Activated T-cell treated with anti-CD3 and anti-CD28 coated beads, Interleukin-2, amount 50 U/mL, for 72 hours (primary cell): ENCODE measurements at regions not wholly inside any gene's neighbourhood (a gene's known extent, or its start where the extent isn't known, plus 50 kb on each side); places are given as distances from the start of the nearest gene placed in this dataset.

Experiments used
- ATAC-seq, 2 donors: fragments of 150-1000 bp; cut with Tn5 transposase; replicated peaks in 1 of 2; 2 replicates each; pipeline ENCODE4 v1.10.0; 2021; ENCODE audit warnings: moderate library complexity in 2 of 2, mild to moderate bottlenecking in 1 of 2
- DNase-seq, 2 donors: peaks; one replicate each; pipeline ENCODE4 v3.0.0; 2021 to 2022; ENCODE audit warnings: mixed read lengths in 1 of 2
- H3K27ac Mint-ChIP-seq: one replicate; pipeline ENCODE4 v1.8.0; 2022; ENCODE audit warnings: mild to moderate bottlenecking, moderate library complexity, mixed read lengths
- H3K27me3 Mint-ChIP-seq: one replicate; pipeline ENCODE4 v1.8.0; 2022; ENCODE audit warnings: low read depth, mixed read lengths
- H3K36me3 Mint-ChIP-seq, 2 donors: one replicate each; pipeline ENCODE4 v1.8.0; 2022; ENCODE audit warnings: mixed read lengths in 2 of 2, mild to moderate bottlenecking in 1 of 2; ENCODE audit not compliant: insufficient read depth in 2 of 2
- H3K4me1 Mint-ChIP-seq: one replicate; pipeline ENCODE4 v1.8.0; 2022; ENCODE audit warnings: low read depth, mixed read lengths
- H3K4me3 Mint-ChIP-seq, 2 donors: one replicate each; pipeline ENCODE4 v1.8.0; 2022; ENCODE audit warnings: mild to moderate bottlenecking in 2 of 2, mixed read lengths in 2 of 2, moderate library complexity in 2 of 2
- H3K9me3 Mint-ChIP-seq, 2 donors: one replicate each; pipeline ENCODE4 v1.8.0; 2022; ENCODE audit warnings: mixed read lengths in 2 of 2

- Mint-ChIP-seq H3K27ac (peak overlapping the region; percentile 97), H3K27me3 (no peaks in the 10 kb centered on the region), H3K36me3 (peaks cover 4 to 7% of the 10 kb centered on the region in 2 donors), H3K4me3 (peak overlapping the region; percentile 87 to 98), H3K4me1 (peaks cover 86% of the 10 kb centered on the region), H3K9me3 (no peaks in the 10 kb centered on the region)
- DNase-seq, result no peak
- no peak for ATAC-seq
Observed at GRCh38 chr11:128301756-128302155, 285.6 kb downstream of the ETS1 start.

DNA sequence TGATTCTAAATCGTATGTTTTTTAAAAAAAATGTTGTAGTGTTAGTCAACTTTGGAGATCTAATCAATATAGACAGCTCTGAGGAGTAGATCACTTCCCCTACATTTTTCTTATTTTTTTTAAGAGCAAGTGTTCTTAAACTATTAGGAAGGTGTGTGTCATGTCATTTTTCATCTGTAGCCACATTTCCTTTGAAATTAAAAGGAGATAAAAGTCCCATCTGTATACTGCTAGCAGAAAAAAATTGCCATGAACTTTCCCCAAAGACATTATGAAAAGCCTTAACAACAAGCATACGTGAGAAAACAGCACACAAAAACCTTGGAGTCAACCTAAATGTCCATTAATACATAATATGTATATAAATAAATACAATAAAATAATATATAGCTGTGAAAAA is 286.6 kb downstream of the ETS1 start:
- peaks cover 1 to 6% of the 10 kb centered on the region in 2 donors for H3K36me3 Mint-ChIP-seq
- no peaks in the 10 kb centered on the region for H3K9me3 Mint-ChIP-seq
- peak overlapping the region; percentile 94 for H3K27ac Mint-ChIP-seq
- peaks cover 88% of the 10 kb centered on the region for H3K4me1 Mint-ChIP-seq
- DNase-seq, result no peak
- no peak for ATAC-seq
- no peaks in the 10 kb centered on the region for H3K27me3 Mint-ChIP-seq
- peak overlapping the region; percentile 65 to 85 for H3K4me3 Mint-ChIP-seq

- Mint-ChIP-seq H3K27me3 (no peaks in the 10 kb centered on the region), H3K4me3 (peak overlapping the region; percentile 74 to 82), H3K27ac (peak overlapping the region; percentile 94), H3K4me1 (peaks cover 88% of the 10 kb centered on the region), H3K36me3 (peaks cover 13 to 14% of the 10 kb centered on the region in 2 donors), H3K9me3 (peaks cover 3% of the 10 kb centered on the region in 2 donors)
- peak; percentile 3 to 10 for ATAC-seq
- peak in 1 of 2 donors; percentile 35 for DNase-seq
Observed at GRCh38 chr11:128299132-128299726, 288.1 kb downstream of the ETS1 start.

GRCh38 chr11:128298271-128298670 is 289.1 kb downstream of the ETS1 start:
- ATAC-seq (no peak), DNase-seq (no peak)
- H3K9me3 Mint-ChIP-seq, result peaks cover 3% of the 10 kb centered on the region in 2 donors
- H3K4me1 Mint-ChIP-seq, result peaks cover 88% of the 10 kb centered on the region
- no peaks in the 10 kb centered on the region for H3K27me3 Mint-ChIP-seq
- H3K4me3 Mint-ChIP-seq, result peak overlapping the region; percentile 74 to 82
- H3K36me3 Mint-ChIP-seq, result peaks cover 15 to 17% of the 10 kb centered on the region in 2 donors
- H3K27ac Mint-ChIP-seq, result peak overlapping the region; percentile 94

DNA sequence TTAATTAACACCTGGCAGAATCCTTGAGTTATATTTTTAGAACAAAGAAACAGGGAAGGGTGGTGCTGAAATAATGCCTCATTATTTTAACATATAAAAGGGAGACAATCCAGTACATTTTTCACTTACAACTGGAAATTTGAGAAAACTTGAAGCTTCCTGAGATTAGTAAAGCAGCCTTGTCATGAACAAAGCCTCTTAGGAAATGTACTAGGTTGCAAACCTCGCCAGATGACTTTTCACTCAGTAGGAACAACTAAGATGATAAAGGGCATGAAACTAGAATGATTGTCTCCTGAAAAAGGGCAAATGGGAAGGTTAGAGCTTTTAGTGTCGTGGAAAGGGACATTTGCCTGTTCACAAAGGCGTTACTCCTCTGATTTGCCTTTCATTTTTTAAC is 289.6 kb downstream of the ETS1 start:
- peaks cover 3% of the 10 kb centered on the region in 2 donors for H3K9me3 Mint-ChIP-seq
- no peak for DNase-seq
- no peak for ATAC-seq
- H3K27ac Mint-ChIP-seq, result peak overlapping the region; percentile 94
- H3K4me1 Mint-ChIP-seq, result peaks cover 88% of the 10 kb centered on the region
- peak overlapping the region; percentile 74 to 82 for H3K4me3 Mint-ChIP-seq
- H3K36me3 Mint-ChIP-seq, result peaks cover 13 to 19% of the 10 kb centered on the region in 2 donors
- H3K27me3 Mint-ChIP-seq, result no peaks in the 10 kb centered on the region

GRCh38 chr11:128297091-128297651 is 290.2 kb downstream of the ETS1 start:
- Mint-ChIP-seq H3K27ac (peak overlapping the region; percentile 94), H3K4me1 (peaks cover 91% of the 10 kb centered on the region), H3K4me3 (peak overlapping the region; percentile 74 to 82), H3K27me3 (no peaks in the 10 kb centered on the region), H3K9me3 (peaks cover 3% of the 10 kb centered on the region in 2 donors), H3K36me3 (peaks cover 9 to 19% of the 10 kb centered on the region in 2 donors)
- DNase-seq (peak in 1 of 2 donors; percentile 28), ATAC-seq (peak; percentile 23 to 25)

- Mint-ChIP-seq H3K27ac (peak overlapping the region; percentile 54), H3K36me3 (peaks cover 9 to 18% of the 10 kb centered on the region in 2 donors), H3K4me3 (peak overlapping the region; percentile 25 to 43), H3K4me1 (peaks cover 97% of the 10 kb centered on the region), H3K27me3 (no peaks in the 10 kb centered on the region), H3K9me3 (peaks cover 3% of the 10 kb centered on the region in 2 donors)
- ATAC-seq, result no peak
- no peak for DNase-seq
Observed at GRCh38 chr11:128294671-128295050, 292.7 kb downstream of the ETS1 start.

DNA sequence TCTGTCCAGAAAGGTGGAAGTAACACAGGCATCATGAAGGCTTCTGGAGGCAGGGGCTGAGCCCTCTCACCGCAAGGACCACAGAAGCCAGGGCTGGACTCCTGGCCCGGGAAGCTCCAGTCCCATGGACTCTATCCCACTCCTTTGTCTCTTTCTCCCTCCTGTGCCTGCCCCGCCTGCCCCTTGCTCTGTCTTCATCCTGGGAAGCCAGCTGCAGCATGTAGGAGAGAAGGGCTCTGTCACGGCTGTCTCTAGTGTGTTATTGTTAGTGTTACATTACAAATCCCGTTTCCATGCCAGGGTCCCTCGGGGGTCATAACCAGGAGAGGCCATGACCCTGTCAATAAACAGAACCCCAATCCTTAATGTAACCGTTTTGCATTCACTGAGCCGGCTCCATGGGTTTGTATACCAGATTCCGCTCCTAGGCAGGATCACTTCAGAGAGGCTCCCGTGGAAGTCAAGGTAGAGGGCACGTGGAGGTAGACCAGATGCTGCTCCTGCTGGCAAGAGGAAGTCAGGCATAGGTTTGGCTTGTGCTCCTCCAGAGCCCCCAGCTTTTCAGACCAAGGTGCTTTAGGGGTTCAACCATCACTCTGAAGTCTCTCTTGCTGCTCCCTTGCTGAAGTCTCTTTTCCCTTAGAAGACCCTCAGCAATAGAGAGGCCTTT is 293.2 kb downstream of the ETS1 start:
- H3K9me3 Mint-ChIP-seq, result peaks cover 3% of the 10 kb centered on the region in 2 donors
- peaks cover 9 to 18% of the 10 kb centered on the region in 2 donors for H3K36me3 Mint-ChIP-seq
- no peaks in the 10 kb centered on the region for H3K27me3 Mint-ChIP-seq
- peak; percentile 31 to 33 for DNase-seq
- ATAC-seq, result no peak
- H3K4me1 Mint-ChIP-seq, result peaks cover 97% of the 10 kb centered on the region
- H3K27ac Mint-ChIP-seq, result peak overlapping the region; percentile 99
- peak overlapping the region; percentile 30 to 43 for H3K4me3 Mint-ChIP-seq

- Mint-ChIP-seq H3K9me3 (peaks cover 3% of the 10 kb centered on the region in 2 donors), H3K4me3 (peak overlapping the region; percentile 84 to 88), H3K36me3 (peaks cover 9 to 18% of the 10 kb centered on the region in 2 donors), H3K27ac (peak overlapping the region; percentile 99), H3K4me1 (peaks cover 97% of the 10 kb centered on the region), H3K27me3 (no peaks in the 10 kb centered on the region)
- peak; percentile 6 to 8 for ATAC-seq
- DNase-seq, result peak; percentile 58 to 59
Observed at GRCh38 chr11:128291835-128292234, 295.5 kb downstream of the ETS1 start.

DNA sequence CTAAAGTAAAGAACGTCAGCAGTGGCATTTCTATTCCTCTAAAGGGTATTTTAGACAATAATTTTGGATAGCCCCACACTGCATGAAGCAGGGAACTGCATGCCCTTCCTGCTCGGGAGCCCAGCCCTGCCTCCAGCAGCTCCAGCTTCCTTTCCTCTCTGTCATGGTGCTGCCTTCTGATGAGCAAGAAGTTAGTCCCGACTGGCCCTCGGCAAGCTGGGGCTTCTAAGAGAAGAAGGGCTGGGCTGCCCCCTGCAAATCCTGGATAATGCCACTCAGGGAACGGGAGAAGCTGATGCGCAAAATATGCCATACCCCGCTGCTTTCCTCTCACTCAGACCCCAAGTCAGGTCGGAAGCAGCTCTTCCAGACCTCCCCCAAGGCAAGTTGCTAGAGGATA is 296.4 kb downstream of the ETS1 start:
- Mint-ChIP-seq H3K27ac (peak overlapping the region; percentile 99), H3K4me3 (peak overlapping the region; percentile 84 to 88), H3K9me3 (peaks cover 3% of the 10 kb centered on the region in 2 donors), H3K36me3 (peaks cover 9 to 18% of the 10 kb centered on the region in 2 donors), H3K27me3 (no peaks in the 10 kb centered on the region), H3K4me1 (peaks cover 97% of the 10 kb centered on the region)
- no peak for ATAC-seq
- peak in 1 of 2 donors; percentile 37 for DNase-seq

DNA sequence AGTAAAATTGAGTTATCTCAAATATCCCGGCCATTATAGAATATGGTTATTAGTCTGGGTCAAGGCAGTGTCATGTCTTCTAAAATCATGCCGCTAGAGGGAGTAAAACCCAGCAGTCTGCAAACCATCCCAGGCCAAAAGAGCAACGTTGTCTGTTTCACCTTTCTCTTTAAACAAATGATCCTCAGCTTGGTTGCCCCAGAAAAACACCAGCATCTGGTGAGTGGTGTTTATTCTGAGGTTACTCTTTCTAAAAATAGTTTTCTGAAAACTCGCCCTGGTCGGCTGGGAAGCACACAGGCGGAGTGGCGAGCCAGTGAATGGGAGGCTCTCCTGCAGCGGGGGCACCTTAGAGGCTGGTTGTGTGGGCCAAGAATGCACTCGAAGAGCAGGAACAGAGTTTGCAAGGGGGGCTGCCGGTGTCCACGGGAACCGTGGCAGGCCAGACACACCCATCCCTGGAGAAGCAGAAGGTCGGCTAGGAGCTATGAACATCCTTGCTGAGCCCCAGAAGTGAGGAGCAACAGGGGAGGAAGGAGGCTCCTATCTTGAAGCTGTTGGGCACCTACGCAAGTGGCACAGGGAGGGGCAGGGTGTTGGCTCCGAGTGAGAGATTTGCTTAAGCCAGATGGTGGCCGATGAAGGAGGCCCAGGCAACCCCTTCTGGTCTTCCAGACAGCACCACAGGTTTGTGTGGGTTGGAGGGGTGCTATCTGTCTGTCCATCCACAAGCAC is 297.1 kb downstream of the ETS1 start:
- Mint-ChIP-seq H3K36me3 (peaks cover 8 to 14% of the 10 kb centered on the region in 2 donors), H3K9me3 (peaks cover 2 to 3% of the 10 kb centered on the region in 2 donors), H3K4me3 (peak overlapping the region; percentile 84 to 88), H3K4me1 (peaks cover 98% of the 10 kb centered on the region), H3K27ac (peak overlapping the region; percentile 99), H3K27me3 (no peaks in the 10 kb centered on the region)
- ATAC-seq (peak; percentile 60 to 61), DNase-seq (peak; percentile 77)

DNA sequence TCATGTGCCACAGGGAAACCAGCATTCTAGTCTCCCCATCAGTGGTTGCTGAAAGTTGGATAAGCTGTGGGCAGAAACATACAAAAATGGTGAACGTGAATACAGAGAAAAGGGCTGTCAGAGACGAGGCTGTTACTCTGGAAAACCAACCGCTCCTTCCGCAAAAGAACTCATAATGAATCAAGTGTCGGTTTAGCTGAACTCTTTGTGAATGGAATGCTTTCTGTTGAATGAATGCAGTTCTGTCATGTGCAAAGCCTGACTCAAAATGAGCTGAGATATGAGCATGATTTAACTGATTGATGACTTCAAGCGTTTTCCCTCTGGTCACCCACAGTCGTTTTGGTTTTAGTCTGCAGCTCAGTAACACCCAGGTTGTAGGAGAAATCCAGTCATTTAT is 298.3 kb downstream of the ETS1 start:
- H3K9me3 Mint-ChIP-seq, result no peaks in the 10 kb centered on the region
- peak; percentile 66 to 70 for ATAC-seq
- no peaks in the 10 kb centered on the region for H3K27me3 Mint-ChIP-seq
- H3K36me3 Mint-ChIP-seq, result peaks cover under 1 to 3% of the 10 kb centered on the region in 2 donors
- peak; percentile 71 to 72 for DNase-seq
- peak overlapping the region; percentile 99 for H3K27ac Mint-ChIP-seq
- H3K4me1 Mint-ChIP-seq, result peaks cover 98% of the 10 kb centered on the region
- H3K4me3 Mint-ChIP-seq, result peak overlapping the region; percentile 84 to 88

- no peaks in the 10 kb centered on the region for H3K9me3 Mint-ChIP-seq
- ATAC-seq (no peak), DNase-seq (peak in 1 of 2 donors; percentile 15)
- H3K27me3 Mint-ChIP-seq, result no peaks in the 10 kb centered on the region
- peaks cover 0 to 2% of the 10 kb centered on the region in 2 donors for H3K36me3 Mint-ChIP-seq
- peak overlapping the region; percentile 99 for H3K27ac Mint-ChIP-seq
- peaks cover 92% of the 10 kb centered on the region for H3K4me1 Mint-ChIP-seq
- peak overlapping the region; percentile 84 to 88 for H3K4me3 Mint-ChIP-seq
Observed at GRCh38 chr11:128288368-128288767, 299.0 kb downstream of the ETS1 start.
